ENCODE measurements at regions not wholly inside any gene's neighbourhood (a gene's known extent, or its start where the extent isn't known, plus 50 kb on each side); places are given as distances from the start of the nearest gene placed in this dataset.

DNA sequence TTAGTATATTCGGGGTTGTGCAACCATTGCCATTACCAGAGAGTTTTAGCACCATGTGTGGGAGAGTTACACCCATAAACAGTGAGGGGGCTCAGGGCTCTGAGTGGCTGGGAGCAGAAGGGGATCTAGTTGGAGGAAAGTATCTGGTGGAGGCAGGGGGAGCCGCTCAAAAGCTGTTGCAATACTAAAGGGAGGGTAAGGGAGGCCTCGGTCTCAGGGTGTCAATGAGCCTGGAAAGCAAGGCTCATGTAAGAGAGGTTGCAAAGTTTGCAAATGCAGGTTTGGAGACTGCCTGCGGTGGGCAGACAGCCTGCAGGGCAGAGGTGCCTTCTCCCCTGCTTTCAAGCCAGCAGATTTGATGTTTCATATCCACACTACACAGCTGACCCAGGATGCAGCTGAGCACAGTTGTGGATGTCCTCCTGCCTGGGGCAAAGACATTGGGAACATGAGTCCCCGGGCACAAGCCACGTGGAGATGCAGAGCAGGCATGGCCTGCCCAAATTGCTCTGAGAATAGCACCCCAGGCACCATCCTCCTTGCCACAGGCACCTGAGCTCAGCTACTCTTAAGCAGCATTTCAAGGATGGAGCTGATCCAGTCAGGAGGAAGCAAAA is 181.4 kb downstream of the TLE3 start:
- H3K27ac ChIP-seq, result no peak overlapping the region
- H3K9me3 ChIP-seq, result no peaks in the 10 kb centered on the region
- TF ChIP-seq POLR2A (IDR thresholded peaks at IDR 0.05), result no peak
- TF ChIP-seq, protein P1, sequence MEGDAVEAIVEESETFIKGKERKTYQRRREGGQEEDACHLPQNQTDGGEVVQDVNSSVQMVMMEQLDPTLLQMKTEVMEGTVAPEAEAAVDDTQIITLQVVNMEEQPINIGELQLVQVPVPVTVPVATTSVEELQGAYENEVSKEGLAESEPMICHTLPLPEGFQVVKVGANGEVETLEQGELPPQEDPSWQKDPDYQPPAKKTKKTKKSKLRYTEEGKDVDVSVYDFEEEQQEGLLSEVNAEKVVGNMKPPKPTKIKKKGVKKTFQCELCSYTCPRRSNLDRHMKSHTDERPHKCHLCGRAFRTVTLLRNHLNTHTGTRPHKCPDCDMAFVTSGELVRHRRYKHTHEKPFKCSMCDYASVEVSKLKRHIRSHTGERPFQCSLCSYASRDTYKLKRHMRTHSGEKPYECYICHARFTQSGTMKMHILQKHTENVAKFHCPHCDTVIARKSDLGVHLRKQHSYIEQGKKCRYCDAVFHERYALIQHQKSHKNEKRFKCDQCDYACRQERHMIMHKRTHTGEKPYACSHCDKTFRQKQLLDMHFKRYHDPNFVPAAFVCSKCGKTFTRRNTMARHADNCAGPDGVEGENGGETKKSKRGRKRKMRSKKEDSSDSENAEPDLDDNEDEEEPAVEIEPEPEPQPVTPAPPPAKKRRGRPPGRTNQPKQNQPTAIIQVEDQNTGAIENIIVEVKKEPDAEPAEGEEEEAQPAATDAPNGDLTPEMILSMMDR (IDR thresholded peaks at IDR 0.05), result no peak
- intact Hi-C loops (cut with DNase I), result no loop called here
- DNase-seq, result no peak
- 82 to 83% methylated on average over 4 to 6 of the region's 6 CpGs for WGBS, 2 donors
- H3K36me3 ChIP-seq, result no peaks in the 10 kb centered on the region
- no peaks in the 10 kb centered on the region for H3K27me3 ChIP-seq
- H3K4me1 ChIP-seq, result no peaks in the 10 kb centered on the region
- no peak overlapping the region for H3K4me3 ChIP-seq (replicated peaks in 1 of 3)

DNA sequence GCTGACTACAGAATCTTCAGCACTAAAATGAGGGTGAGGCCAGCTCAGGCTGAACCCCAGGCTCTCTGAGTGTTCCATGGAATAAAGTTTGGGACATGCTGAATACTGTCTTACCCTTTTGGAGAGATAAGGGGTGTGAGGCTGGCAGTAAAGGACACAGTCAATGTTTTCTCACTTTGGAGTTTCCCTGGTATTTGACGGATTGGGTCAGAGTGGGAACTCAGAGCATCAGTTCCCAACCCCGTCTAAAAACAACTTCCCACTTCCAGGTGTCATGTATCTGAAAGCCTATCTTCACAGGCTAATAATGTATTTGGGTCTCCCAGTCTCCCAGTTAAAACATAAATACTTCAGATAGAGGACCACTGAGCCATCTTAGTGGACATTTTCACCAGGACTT is 180.7 kb downstream of the TLE3 start:
- no peaks in the 10 kb centered on the region for H3K9me3 ChIP-seq
- WGBS, 2 donors, result 78 to 81% methylated on average over 2 of the region's 2 CpGs
- no peaks in the 10 kb centered on the region for H3K27me3 ChIP-seq
- H3K4me3 ChIP-seq (replicated peaks in 1 of 3), result no peak overlapping the region
- no peaks in the 10 kb centered on the region for H3K4me1 ChIP-seq
- H3K27ac ChIP-seq, result no peak overlapping the region
- DNase-seq, result no peak
- TF ChIP-seq, protein P1 (IDR thresholded peaks at IDR 0.05), result no peak
- no peak for TF ChIP-seq POLR2A (IDR thresholded peaks at IDR 0.05)
- intact Hi-C loops (cut with DNase I), result no loop called here
- no peaks in the 10 kb centered on the region for H3K36me3 ChIP-seq

DNA sequence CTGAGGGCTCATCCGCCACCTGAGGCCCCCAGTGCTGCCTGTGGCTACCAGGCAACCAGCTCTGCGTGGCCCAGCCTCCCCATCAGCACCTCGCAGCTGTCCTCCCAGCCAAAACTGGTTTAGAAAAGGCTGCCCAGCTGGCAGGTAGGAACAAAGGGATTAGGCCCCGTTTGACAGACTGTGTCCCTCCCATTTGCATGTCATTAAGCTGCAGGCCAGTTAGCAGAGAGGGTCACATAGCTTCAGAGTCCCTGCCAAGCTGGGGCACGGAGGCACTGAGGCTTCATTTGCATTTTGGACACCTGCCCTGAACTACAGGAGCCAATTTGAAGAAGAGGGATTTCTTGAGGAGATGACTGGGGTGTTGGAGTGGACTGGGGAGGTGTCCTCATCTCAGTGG is 177.9 kb downstream of the TLE3 start:
- H3K36me3 ChIP-seq, result no peaks in the 10 kb centered on the region
- no peak overlapping the region for H3K27ac ChIP-seq
- H3K4me1 ChIP-seq, result no peaks in the 10 kb centered on the region
- 58 to 83% methylated on average over 3 to 5 of the region's 5 CpGs for WGBS, 2 donors
- H3K9me3 ChIP-seq, result no peaks in the 10 kb centered on the region
- intact Hi-C loops (cut with DNase I), result no loop called here
- DNase-seq, result no peak
- no peak overlapping the region for H3K4me3 ChIP-seq (replicated peaks in 1 of 3)
- no peaks in the 10 kb centered on the region for H3K27me3 ChIP-seq
- TF ChIP-seq, protein P1 (IDR thresholded peaks at IDR 0.05), result no peak
- TF ChIP-seq POLR2A (IDR thresholded peaks at IDR 0.05), result no peak

DNA sequence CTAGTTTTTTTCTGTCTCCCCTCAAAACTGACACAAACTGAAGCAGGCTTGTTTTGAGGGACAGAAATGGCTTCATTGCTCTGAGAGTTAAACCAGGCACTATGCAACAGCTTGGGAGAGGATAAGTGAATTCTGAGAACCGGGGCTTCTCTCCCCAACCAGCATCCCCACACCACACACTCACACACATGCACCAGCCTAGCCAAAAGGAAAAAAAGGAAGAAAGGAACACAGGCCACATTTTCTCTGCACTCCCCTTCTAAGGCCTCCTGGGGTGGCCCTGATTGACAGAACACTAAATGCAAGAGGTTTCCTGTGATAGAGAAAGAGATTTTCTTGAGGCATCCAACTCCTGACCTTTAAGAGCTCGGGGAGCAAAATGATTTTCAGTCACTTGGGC is 177.5 kb downstream of the TLE3 start:
- no peak overlapping the region for H3K27ac ChIP-seq
- intact Hi-C loops (cut with DNase I), result no loop called here
- DNase-seq, result no peak
- TF ChIP-seq POLR2A (IDR thresholded peaks at IDR 0.05), result no peak
- TF ChIP-seq, protein P1 (IDR thresholded peaks at IDR 0.05), result no peak
- H3K4me1 ChIP-seq, result no peaks in the 10 kb centered on the region
- no peaks in the 10 kb centered on the region for H3K9me3 ChIP-seq
- WGBS, 2 donors, result 52 to 57% methylated on average over 2 of the region's 2 CpGs
- no peaks in the 10 kb centered on the region for H3K27me3 ChIP-seq
- no peaks in the 10 kb centered on the region for H3K36me3 ChIP-seq
- H3K4me3 ChIP-seq (replicated peaks in 1 of 3), result no peak overlapping the region

DNA sequence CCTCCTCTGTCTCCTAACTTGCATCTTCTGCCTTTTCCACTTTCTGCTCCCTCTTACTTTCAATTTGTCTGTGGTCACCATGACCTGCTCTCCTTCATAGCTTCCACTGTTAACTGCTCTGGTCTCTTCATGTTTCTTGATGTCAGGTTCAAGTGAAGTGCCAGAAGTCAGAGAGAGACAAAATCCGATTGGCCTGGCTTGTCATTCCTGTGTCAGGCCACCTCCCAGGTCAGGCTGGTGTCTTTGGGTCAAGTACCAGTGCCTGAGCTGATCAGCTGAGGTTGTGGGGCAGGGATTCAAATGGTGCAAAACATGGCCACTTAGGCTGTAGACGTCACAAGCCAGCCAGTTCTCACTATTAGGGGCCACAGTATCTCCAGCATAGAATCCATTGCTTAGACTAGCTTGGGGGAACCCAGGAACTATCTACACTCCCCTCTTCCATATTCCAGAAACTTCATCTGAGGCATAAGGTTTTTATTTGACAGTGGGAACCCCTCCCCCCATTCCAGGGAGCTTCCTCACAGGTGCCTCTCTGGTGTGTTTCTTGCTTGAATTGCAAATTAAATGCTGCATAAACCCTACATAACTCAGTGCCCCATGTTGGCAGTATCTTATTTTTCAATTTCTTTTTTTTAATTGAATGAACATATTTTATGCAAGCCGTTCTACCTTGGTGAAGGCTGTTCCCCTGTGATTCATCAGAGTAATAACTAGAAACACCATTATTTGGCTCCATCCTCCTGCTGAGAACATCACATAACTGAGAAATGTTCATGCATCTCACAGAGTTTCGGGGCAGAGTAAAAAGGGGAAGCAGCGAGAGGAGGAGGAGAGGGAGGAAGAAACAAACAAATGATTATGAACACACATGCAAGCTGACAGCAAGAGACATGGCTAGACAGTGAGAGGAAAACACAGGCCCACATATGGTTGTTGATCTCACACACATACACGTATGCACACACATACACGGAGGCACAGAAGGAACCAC is 175.8 kb downstream of the TLE3 start:
- Histone ChIP-seq H3K4me3 (replicated peaks in 1 of 3) (no peak overlapping the region), H3K4me1 (no peaks in the 10 kb centered on the region), H3K27me3 (no peaks in the 10 kb centered on the region), H3K9me3 (no peaks in the 10 kb centered on the region), H3K36me3 (no peaks in the 10 kb centered on the region), H3K27ac (no peak overlapping the region)
- DNase-seq, result no peak
- TF ChIP-seq POLR2A (IDR thresholded peaks at IDR 0.05), result no peak
- TF ChIP-seq, protein P1 (IDR thresholded peaks at IDR 0.05), result no peak
- intact Hi-C loops (cut with DNase I), result no loop called here
- WGBS, 2 donors, result 77 to 80% methylated on average over 7 of the region's 7 CpGs

All from thyroid gland (tissue), 4 donors.